ENCODE measurements at regions not wholly inside any gene's neighbourhood (a gene's known extent, or its start where the extent isn't known, plus 50 kb on each side); places are given as distances from the start of the nearest gene placed in this dataset.

GRCh38 chr5:21168557-21168956 lies 1180.6 kb upstream of the CDH18 start:
- no peak for DNase-seq (ENCODE audit: low read depth)

GRCh38 chr5:21165344-21165743 lies 1177.3 kb upstream of the CDH18 start:
- DNase-seq (ENCODE audit: low read depth), result no peak

GRCh38 chr5:21164425-21164824 lies 1176.4 kb upstream of the CDH18 start:
- DNase-seq (ENCODE audit: low read depth), result no peak

- DNase-seq (ENCODE audit: low read depth), result no peak
These were observed 1171.6 kb upstream of the CDH18 start for GRCh38 chr5:21159510-21160059.

GRCh38 chr5:21154526-21154925 lies 1166.5 kb upstream of the CDH18 start:
- DNase-seq (ENCODE audit: low read depth), result no peak

- DNase-seq (ENCODE audit: low read depth), result peak; percentile 1
These were observed 1164.6 kb upstream of the CDH18 start for GRCh38 chr5:21152611-21153010.

- no peak for DNase-seq (ENCODE audit: low read depth)
These were observed 1157.4 kb upstream of the CDH18 start for GRCh38 chr5:21145376-21145775.

- DNase-seq (ENCODE audit: low read depth), result no peak
These were observed 1155.7 kb upstream of the CDH18 start for GRCh38 chr5:21143686-21144085.

- no peak for DNase-seq (ENCODE audit: low read depth)
These were observed 1154.8 kb upstream of the CDH18 start for GRCh38 chr5:21142791-21143190.

- no peak for DNase-seq (ENCODE audit: low read depth)
These were observed 1153.0 kb upstream of the CDH18 start for GRCh38 chr5:21140987-21141386.

- DNase-seq (ENCODE audit: low read depth), result no peak
These were observed 1138.2 kb upstream of the CDH18 start for GRCh38 chr5:21126236-21126635.

- DNase-seq (ENCODE audit: low read depth), result no peak
These were observed 1137.4 kb upstream of the CDH18 start for GRCh38 chr5:21125238-21125983.

GRCh38 chr5:21121213-21121612 lies 1133.2 kb upstream of the CDH18 start:
- DNase-seq (ENCODE audit: low read depth), result no peak

GRCh38 chr5:21097661-21098060 lies 1109.7 kb upstream of the CDH18 start:
- no peak for DNase-seq (ENCODE audit: low read depth)

GRCh38 chr5:21094619-21095018 lies 1106.6 kb upstream of the CDH18 start:
- DNase-seq (ENCODE audit: low read depth), result no peak

- DNase-seq (ENCODE audit: low read depth), result no peak
These were observed 1099.8 kb upstream of the CDH18 start for GRCh38 chr5:21087766-21088165.

GRCh38 chr5:21085791-21086190 lies 1097.8 kb upstream of the CDH18 start:
- DNase-seq (ENCODE audit: low read depth), result no peak

GRCh38 chr5:21071986-21072385 lies 1084.0 kb upstream of the CDH18 start:
- no peak for DNase-seq (ENCODE audit: low read depth)

- DNase-seq (ENCODE audit: low read depth), result no peak
These were observed 1083.4 kb upstream of the CDH18 start for GRCh38 chr5:21071421-21071820.

GRCh38 chr5:21070858-21071257 lies 1082.9 kb upstream of the CDH18 start:
- DNase-seq (ENCODE audit: low read depth), result no peak

- DNase-seq (ENCODE audit: low read depth), result no peak
These were observed 1079.7 kb upstream of the CDH18 start for GRCh38 chr5:21067724-21068123.

- no peak for DNase-seq (ENCODE audit: low read depth)
These were observed 1075.1 kb upstream of the CDH18 start for GRCh38 chr5:21063146-21063545.

GRCh38 chr5:21058289-21058688 lies 1070.3 kb upstream of the CDH18 start:
- no peak for DNase-seq (ENCODE audit: low read depth)

GRCh38 chr5:21051945-21052344 lies 1063.9 kb upstream of the CDH18 start:
- DNase-seq (ENCODE audit: low read depth), result no peak

Measured in EH (cell line).